ENCODE measurements at regions not wholly inside any gene's neighbourhood (a gene's known extent, or its start where the extent isn't known, plus 50 kb on each side); places are given as distances from the start of the nearest gene placed in this dataset.

DNA sequence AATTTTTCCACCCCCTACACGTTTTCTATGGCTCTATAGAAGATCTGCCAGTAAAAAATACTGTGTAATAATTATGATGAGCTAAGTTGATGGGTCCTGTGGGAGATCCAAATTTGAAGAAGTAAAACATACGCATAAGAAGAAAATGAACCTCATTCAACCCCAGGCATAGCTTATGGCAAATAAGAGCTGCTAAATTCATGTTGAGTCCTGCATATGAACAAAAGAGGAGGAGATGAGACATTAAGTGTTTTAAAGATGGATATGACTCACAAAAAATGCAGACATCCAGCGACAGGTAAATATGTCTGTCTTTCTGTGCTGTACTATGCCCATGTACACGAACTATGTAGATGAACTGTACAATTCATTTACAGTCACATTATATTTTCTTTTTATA, 101.9 kb downstream of the LIG4 start:
- Histone ChIP-seq H3K36me3 (ENCODE audit: control insufficient read depth, insufficient read depth, low read length) (no peaks in the 10 kb centered on the region), H3K27me3 (replicated peaks; ENCODE audit: control insufficient read depth, insufficient read depth, low read length) (no peaks in the 10 kb centered on the region), H3K4me3 (ENCODE audit: low read depth, low read length) (no peak overlapping the region), H3K4me1 (0 out of 2 replicates have a peak, but pooled peaks cover 4% of the 10 kb centered on the region), H3K9me3 (no peaks in the 10 kb centered on the region)
- H3K9me3 Mint-ChIP-seq (ENCODE audit: unreplicated experiment) = peaks cover 10% of the 10 kb centered on the region
- no peak overlapping the region for H3K4me3 Mint-ChIP-seq (ENCODE audit: unreplicated experiment)
- H3K27ac Mint-ChIP-seq (ENCODE audit: unreplicated experiment) = no peak overlapping the region
- H3K4me1 Mint-ChIP-seq (ENCODE audit: low read depth, unreplicated experiment) = peaks cover 14% of the 10 kb centered on the region
- ChIA-PET POLR2A (no interaction called here), CTCF (no interaction called here)
- DNase-seq = no peak
- H3K36me3 Mint-ChIP-seq (ENCODE audit: insufficient read depth, unreplicated experiment) = no peaks in the 10 kb centered on the region
- intact Hi-C loops (cut with micrococcal nuclease; ENCODE audit: unreplicated experiment) = no loop called here
- BruUV-seq (replicated peaks) = no TSS peak
- TF ChIP-seq, protein P1, sequence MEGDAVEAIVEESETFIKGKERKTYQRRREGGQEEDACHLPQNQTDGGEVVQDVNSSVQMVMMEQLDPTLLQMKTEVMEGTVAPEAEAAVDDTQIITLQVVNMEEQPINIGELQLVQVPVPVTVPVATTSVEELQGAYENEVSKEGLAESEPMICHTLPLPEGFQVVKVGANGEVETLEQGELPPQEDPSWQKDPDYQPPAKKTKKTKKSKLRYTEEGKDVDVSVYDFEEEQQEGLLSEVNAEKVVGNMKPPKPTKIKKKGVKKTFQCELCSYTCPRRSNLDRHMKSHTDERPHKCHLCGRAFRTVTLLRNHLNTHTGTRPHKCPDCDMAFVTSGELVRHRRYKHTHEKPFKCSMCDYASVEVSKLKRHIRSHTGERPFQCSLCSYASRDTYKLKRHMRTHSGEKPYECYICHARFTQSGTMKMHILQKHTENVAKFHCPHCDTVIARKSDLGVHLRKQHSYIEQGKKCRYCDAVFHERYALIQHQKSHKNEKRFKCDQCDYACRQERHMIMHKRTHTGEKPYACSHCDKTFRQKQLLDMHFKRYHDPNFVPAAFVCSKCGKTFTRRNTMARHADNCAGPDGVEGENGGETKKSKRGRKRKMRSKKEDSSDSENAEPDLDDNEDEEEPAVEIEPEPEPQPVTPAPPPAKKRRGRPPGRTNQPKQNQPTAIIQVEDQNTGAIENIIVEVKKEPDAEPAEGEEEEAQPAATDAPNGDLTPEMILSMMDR (IDR thresholded peaks at IDR 0.05; ENCODE audit: insufficient read depth in 1 of 2, low read depth in 1 of 2, low read length in 1 of 2, severe bottlenecking in 1 of 2, unreplicated experiment in 1 of 2) = no peak
- no peaks in the 10 kb centered on the region for H3K27me3 Mint-ChIP-seq (ENCODE audit: insufficient read depth, unreplicated experiment)

DNA sequence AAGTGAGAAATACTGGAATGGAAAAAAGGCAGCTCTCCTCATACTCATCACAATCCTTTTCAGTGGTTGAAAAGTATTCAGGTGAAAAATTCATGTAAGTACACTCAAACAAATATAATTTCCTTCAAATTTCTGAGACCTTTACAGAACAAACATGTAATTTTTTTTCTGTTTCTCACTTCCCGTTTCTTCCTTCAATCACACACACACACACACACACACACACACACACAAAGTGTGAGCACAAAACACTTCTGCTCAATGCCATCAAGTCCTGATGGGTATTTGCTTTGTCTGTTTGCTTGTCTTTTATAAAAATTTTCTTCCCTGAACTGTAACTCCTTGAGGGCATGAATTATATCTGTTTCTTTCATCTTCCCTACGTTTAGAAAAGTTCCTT, 110.6 kb downstream of the LIG4 start:
- no peak overlapping the region for H3K4me3 Mint-ChIP-seq (ENCODE audit: unreplicated experiment)
- Histone ChIP-seq H3K4me3 (ENCODE audit: low read depth, low read length) (no peak overlapping the region), H3K9me3 (no peaks in the 10 kb centered on the region), H3K4me1 (0 out of 2 replicates have a peak, but pooled peaks cover 4% of the 10 kb centered on the region), H3K36me3 (ENCODE audit: control insufficient read depth, insufficient read depth, low read length) (no peaks in the 10 kb centered on the region), H3K27me3 (replicated peaks; ENCODE audit: control insufficient read depth, insufficient read depth, low read length) (no peaks in the 10 kb centered on the region)
- H3K9me3 Mint-ChIP-seq (ENCODE audit: unreplicated experiment) = no peaks in the 10 kb centered on the region
- no peaks in the 10 kb centered on the region for H3K36me3 Mint-ChIP-seq (ENCODE audit: insufficient read depth, unreplicated experiment)
- H3K4me1 Mint-ChIP-seq (ENCODE audit: low read depth, unreplicated experiment) = no peaks in the 10 kb centered on the region
- H3K27me3 Mint-ChIP-seq (ENCODE audit: insufficient read depth, unreplicated experiment) = no peaks in the 10 kb centered on the region
- intact Hi-C loops (cut with micrococcal nuclease; ENCODE audit: unreplicated experiment) = no loop called here
- TF ChIP-seq, protein P1 (IDR thresholded peaks at IDR 0.05; ENCODE audit: insufficient read depth in 1 of 2, low read depth in 1 of 2, low read length in 1 of 2, severe bottlenecking in 1 of 2, unreplicated experiment in 1 of 2) = no peak
- no TSS peak for BruUV-seq (replicated peaks)
- no peak for DNase-seq
- ChIA-PET POLR2A (interaction anchor here (0.7 kb wide), 1 partner anchor 93 kb away, joined by 4 read pairs; no protein-coding TSS in a partner anchor), CTCF (no interaction called here)
- no peak overlapping the region for H3K27ac Mint-ChIP-seq (ENCODE audit: unreplicated experiment)

DNA sequence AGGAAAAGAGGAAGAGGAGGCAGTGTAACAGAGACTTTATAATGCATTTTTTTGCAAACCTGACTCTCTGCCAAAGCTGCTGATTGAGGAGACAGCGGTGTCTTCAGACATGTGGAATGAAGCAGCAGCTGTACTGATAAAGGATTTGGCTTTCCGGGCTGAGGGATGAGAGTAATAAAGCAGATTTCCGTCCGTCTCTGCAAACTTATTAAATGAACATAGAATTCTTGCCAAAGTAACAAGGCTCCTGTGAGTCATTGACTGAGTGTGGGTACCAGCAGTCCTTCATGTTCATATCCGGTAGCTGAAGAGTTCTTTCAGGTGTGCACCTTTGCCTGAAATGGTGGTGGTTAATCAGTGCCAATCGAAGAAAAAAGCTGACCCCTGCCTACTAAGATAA, 112.6 kb downstream of the LIG4 start:
- Mint-ChIP-seq H3K4me1 (ENCODE audit: low read depth, unreplicated experiment) (no peaks in the 10 kb centered on the region), H3K27me3 (ENCODE audit: insufficient read depth, unreplicated experiment) (no peaks in the 10 kb centered on the region), H3K4me3 (ENCODE audit: unreplicated experiment) (no peak overlapping the region), H3K27ac (ENCODE audit: unreplicated experiment) (no peak overlapping the region), H3K9me3 (ENCODE audit: unreplicated experiment) (no peaks in the 10 kb centered on the region), H3K36me3 (ENCODE audit: insufficient read depth, unreplicated experiment) (no peaks in the 10 kb centered on the region)
- Histone ChIP-seq H3K9me3 (no peaks in the 10 kb centered on the region), H3K4me3 (ENCODE audit: low read depth, low read length) (no peak overlapping the region), H3K36me3 (ENCODE audit: control insufficient read depth, insufficient read depth, low read length) (no peaks in the 10 kb centered on the region), H3K4me1 (0 out of 2 replicates have a peak, but pooled peaks cover 5% of the 10 kb centered on the region), H3K27me3 (replicated peaks; ENCODE audit: control insufficient read depth, insufficient read depth, low read length) (no peaks in the 10 kb centered on the region)
- TF ChIP-seq, protein P1 (IDR thresholded peaks at IDR 0.05; ENCODE audit: insufficient read depth in 1 of 2, low read depth in 1 of 2, low read length in 1 of 2, severe bottlenecking in 1 of 2, unreplicated experiment in 1 of 2) = no peak
- POLR2A ChIA-PET = no interaction called here
- BruUV-seq (replicated peaks) = no TSS peak
- DNase-seq = no peak
- intact Hi-C loops (cut with micrococcal nuclease; ENCODE audit: unreplicated experiment) = no loop called here
- CTCF ChIA-PET = no interaction called here
